ENCODE measurements at regions not wholly inside any gene's neighbourhood (a gene's known extent, or its start where the extent isn't known, plus 50 kb on each side); places are given as distances from the start of the nearest gene placed in this dataset.
"Not testable (repeated sequence)": the region's sequence is repeated elsewhere in the genome, so short reads cannot be mapped to it uniquely, and the experiment has no call there.

DNA sequence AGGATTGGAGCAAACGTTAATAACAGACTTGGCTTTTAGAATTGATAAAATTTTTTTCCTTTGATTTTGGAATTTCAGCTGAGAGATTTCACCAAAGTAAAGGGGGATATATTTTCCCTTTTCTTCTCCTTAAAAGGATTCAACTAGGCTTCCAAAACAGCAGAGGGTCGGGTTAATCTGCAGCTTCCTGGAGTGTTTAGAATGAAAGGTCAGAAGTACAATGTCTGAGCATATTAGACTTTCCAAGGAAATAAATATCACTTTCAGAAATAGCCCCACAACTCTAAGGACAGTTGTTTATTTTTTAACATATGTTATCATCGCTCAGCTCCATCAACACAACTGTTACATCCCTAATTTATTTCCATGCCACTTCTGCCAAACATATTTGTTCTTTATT is 1532.9 kb upstream of the RAG2 start:
- ATAC-seq (no peak), DNase-seq (no peak)
- 28 to 32% (median 28%) methylated on average over 3 of the region's 3 CpGs for WGBS, 3 donors
- Histone ChIP-seq H3K27ac (no peak overlapping the region), H3K27me3 (ENCODE audit: insufficient read depth in 3 of 3, low read length in 2 of 3) (no peaks in the 10 kb centered on the region), H3K36me3 (ENCODE audit: insufficient read depth in 1 of 2, low read depth in 1 of 2) (no peaks in the 10 kb centered on the region), H3K9me3 (no peaks in the 10 kb centered on the region), H3K4me3 (no peak overlapping the region), H3K4me1 (no peaks in the 10 kb centered on the region)
- intact Hi-C loops (cut with DNase I): no loop called here
- TF ChIP-seq, protein P1, sequence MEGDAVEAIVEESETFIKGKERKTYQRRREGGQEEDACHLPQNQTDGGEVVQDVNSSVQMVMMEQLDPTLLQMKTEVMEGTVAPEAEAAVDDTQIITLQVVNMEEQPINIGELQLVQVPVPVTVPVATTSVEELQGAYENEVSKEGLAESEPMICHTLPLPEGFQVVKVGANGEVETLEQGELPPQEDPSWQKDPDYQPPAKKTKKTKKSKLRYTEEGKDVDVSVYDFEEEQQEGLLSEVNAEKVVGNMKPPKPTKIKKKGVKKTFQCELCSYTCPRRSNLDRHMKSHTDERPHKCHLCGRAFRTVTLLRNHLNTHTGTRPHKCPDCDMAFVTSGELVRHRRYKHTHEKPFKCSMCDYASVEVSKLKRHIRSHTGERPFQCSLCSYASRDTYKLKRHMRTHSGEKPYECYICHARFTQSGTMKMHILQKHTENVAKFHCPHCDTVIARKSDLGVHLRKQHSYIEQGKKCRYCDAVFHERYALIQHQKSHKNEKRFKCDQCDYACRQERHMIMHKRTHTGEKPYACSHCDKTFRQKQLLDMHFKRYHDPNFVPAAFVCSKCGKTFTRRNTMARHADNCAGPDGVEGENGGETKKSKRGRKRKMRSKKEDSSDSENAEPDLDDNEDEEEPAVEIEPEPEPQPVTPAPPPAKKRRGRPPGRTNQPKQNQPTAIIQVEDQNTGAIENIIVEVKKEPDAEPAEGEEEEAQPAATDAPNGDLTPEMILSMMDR (IDR thresholded peaks at IDR 0.05): no peak

DNA sequence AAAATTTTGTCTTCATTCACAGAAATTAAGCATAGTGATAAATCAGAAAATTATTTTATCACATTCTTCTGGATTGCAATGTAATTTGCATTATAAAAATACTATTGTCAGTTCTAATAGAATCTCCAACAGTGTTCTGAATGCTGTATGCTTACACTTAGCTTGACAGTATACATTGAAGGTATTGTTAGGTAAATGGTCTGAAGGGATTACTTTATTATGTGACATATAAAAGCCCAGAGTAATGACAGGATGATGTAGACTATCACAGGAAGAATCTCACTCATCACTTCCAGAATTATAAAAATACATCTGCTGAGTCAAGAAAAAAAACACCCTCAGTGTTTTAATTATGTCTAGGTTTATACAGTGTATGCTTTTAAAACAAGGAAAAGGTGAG is 1532.5 kb upstream of the RAG2 start:
- no peak overlapping the region for H3K4me3 ChIP-seq
- no peak overlapping the region for H3K27ac ChIP-seq
- intact Hi-C loops (cut with DNase I): no loop called here
- DNase-seq (no peak), ATAC-seq (no peak)
- TF ChIP-seq, protein P1 (IDR thresholded peaks at IDR 0.05): no peak
- no peaks in the 10 kb centered on the region for H3K9me3 ChIP-seq
- no peaks in the 10 kb centered on the region for H3K27me3 ChIP-seq (ENCODE audit: insufficient read depth in 3 of 3, low read length in 2 of 3)
- no peaks in the 10 kb centered on the region for H3K36me3 ChIP-seq (ENCODE audit: insufficient read depth in 1 of 2, low read depth in 1 of 2)
- no peaks in the 10 kb centered on the region for H3K4me1 ChIP-seq

DNA sequence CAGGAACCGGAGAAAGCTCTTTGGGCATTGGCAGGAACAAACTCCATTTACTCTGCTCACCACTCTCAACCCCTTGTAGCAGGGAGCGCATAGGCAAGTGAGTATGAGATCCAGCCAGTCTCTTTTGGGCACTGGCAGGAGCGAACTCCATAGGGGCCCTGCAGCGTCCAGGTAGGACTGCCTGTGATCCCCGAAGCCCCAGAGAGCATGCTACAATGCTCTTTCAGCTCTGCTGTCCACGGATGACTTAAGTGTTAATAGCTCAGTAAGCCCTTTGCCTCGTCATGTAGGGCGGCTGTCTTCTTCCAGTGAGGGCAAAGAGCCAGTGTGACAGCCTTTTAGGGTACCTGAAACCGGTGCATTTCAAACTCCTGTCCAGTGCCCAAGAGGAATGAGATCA is 1525.6 kb upstream of the RAG2 start:
- intact Hi-C loops (cut with DNase I): no loop called here
- TF ChIP-seq, protein P1 (IDR thresholded peaks at IDR 0.05): no peak
- H3K36me3 ChIP-seq (ENCODE audit: insufficient read depth in 1 of 2, low read depth in 1 of 2): no peaks in the 10 kb centered on the region
- no peaks in the 10 kb centered on the region for H3K9me3 ChIP-seq
- DNase-seq (no peak), ATAC-seq (no peak)
- no peak overlapping the region for H3K27ac ChIP-seq
- 60 to 66% (median 65%) methylated on average over 9 of the region's 9 CpGs for WGBS, 3 donors
- H3K4me1 ChIP-seq: no peaks in the 10 kb centered on the region
- no peak overlapping the region for H3K4me3 ChIP-seq
- H3K27me3 ChIP-seq (ENCODE audit: insufficient read depth in 3 of 3, low read length in 2 of 3): no peaks in the 10 kb centered on the region

DNA sequence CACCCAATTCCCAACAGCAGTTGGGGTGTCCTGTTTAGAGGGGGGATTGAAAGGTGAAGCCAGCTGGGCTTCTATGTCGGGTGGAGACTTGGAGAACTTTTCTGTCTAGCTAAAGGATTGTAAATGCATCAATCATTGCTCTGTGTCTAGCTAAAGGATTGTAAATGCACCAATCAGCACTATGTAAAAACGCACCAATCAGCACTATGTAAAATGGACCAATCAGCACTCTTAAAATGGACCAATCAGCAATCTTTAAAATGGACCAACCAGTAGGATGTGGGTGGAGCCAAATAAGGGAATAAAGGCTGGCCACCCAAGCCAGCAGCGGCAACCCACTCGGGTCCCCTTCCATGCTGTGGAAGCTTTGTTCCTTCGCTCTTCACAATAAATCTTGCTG is 1518.6 kb upstream of the RAG2 start:
- DNase-seq; H3K9me3 ChIP-seq; H3K4me3 ChIP-seq; H3K4me1 ChIP-seq; H3K36me3 ChIP-seq (ENCODE audit: insufficient read depth in 1 of 2, low read depth in 1 of 2); ATAC-seq; intact Hi-C loops (cut with DNase I); H3K27ac ChIP-seq; H3K27me3 ChIP-seq (ENCODE audit: insufficient read depth in 3 of 3, low read length in 2 of 3): not testable (repeated sequence)
- 85 to 94% (median 90%) methylated on average over 5 of the region's 5 CpGs for WGBS, 3 donors

DNA sequence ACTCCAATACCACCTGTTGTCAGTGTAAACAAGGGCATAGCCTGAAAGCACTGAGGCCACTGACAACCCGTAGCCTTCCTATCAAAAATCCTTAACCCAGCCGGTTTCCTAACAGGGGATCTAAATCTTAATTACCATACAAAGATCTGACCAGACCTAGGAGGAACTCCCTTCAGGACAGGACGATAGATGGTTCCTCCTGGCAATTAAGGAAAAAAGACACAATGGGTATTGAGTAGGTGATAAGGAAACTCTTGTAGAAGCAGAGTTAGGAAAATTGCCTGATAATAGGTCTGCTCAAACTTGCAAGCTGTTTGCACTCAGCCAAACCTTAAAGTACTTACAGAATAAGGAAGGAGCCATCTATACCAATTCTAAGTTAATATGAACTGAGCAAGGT is 1517.3 kb upstream of the RAG2 start:
- H3K27me3 ChIP-seq (ENCODE audit: insufficient read depth in 3 of 3, low read length in 2 of 3); DNase-seq; H3K27ac ChIP-seq; H3K4me1 ChIP-seq; H3K9me3 ChIP-seq; intact Hi-C loops (cut with DNase I); H3K36me3 ChIP-seq (ENCODE audit: insufficient read depth in 1 of 2, low read depth in 1 of 2); ATAC-seq; H3K4me3 ChIP-seq: not testable (repeated sequence)
- WGBS, 3 donors: 66 to 79% (median 67%) methylated on average over 3 of the region's 3 CpGs

DNA sequence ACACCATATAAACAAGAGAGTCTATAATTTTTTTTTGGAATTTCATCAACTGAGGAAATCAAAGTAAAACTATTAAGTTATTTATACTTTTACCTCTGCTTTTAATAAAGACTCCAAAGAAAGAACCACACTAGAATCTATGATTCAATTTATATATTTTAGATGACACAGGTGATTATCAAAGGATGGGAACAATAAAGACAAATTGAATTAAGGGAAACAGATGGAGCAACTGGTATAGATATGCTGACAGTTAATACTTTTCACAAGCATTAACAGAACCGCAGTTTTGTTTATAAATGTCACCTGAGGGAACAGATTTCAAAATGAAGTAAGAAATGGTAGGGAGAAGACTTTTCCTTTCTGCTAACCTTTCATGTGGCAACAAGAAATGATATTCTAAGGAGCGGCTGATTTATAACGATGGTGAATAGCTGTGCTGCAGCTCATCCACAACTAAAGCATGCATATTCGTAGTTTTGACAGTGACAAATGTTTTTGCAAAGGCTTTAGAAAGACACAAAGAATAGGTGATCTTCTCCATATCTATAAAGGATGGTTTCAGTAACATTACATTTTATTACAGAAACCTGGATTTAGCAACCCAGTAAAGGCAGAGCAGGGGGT is 1502.9 kb upstream of the RAG2 start:
- Histone ChIP-seq H3K4me1 (no peaks in the 10 kb centered on the region), H3K27ac (no peak overlapping the region), H3K4me3 (no peak overlapping the region), H3K27me3 (ENCODE audit: insufficient read depth in 3 of 3, low read length in 2 of 3) (no peaks in the 10 kb centered on the region), H3K9me3 (no peaks in the 10 kb centered on the region), H3K36me3 (ENCODE audit: insufficient read depth in 1 of 2, low read depth in 1 of 2) (no peaks in the 10 kb centered on the region)
- DNase-seq (no peak), ATAC-seq (no peak)
- intact Hi-C loops (cut with DNase I): no loop called here
- TF ChIP-seq, protein P1 (IDR thresholded peaks at IDR 0.05): no peak
- 72 to 79% (median 73%) methylated on average over 4 of the region's 4 CpGs for WGBS, 3 donors

Measured in psoas muscle (tissue), 7 donors.